HG02852 (cell line): ENCODE measurements at regions not wholly inside any gene's neighbourhood (a gene's known extent, or its start where the extent isn't known, plus 50 kb on each side); places are given as distances from the start of the nearest gene placed in this dataset.

Source experiments
- ATAC-seq: cut with Tn5 transposase; IDR thresholded peaks from one replicate; pipeline ENCODE4 v1.9.1; 2021; ENCODE audit warnings: mild to moderate bottlenecking, moderate library complexity; ENCODE audit not compliant: unreplicated experiment

DNA sequence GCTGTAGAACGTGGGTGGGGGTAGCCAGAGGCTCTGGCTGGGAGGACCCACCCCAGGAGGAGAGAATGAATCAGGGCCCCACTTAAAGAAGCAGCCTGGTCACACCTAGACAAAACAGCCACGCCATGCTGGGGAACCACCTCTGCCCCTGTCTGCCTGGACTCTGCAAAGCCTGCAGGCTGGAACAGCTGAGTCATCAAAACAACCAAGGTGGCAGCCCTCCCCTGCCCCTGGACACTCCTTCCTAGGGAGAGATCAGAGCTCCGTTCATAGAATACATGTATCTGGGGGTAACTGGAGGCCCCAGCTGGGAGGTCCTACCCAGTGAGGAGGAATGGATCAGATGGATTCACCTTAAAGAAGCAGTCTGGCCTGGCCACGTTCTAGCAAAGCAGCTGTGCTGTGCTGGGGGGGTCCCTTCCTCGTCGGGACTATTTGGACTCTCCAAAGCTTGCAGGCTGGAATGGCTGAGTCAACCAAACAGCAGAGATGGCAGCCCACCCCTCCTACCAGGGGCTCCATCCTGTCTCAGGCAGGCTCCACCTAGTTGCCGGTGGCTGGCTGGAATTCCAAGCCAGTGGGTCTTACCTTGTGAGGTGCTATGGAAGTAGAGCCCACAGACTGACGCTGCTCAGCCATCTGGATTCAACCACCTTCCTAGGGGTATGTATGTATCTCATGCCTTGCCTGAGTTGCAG lies 50.5 kb upstream of the NT5C1B start:
- ATAC-seq: no peak
